SK-N-MC (cell line): ENCODE measurements at regions not wholly inside any gene's neighbourhood (a gene's known extent, or its start where the extent isn't known, plus 50 kb on each side); places are given as distances from the start of the nearest gene placed in this dataset.

Experiments
- DNase-seq: peaks from one replicate; pipeline ENCODE4 v3.0.0-alpha.2; 2011; ENCODE audit warnings: low read depth, low spot score
- H3K27ac ChIP-seq: fragments of 200-600 bp; sonication (generic); 2 replicates; pipeline ENCODE4 v1.5.1; 2016; ENCODE audit warnings: mixed run types
- H3K36me3 ChIP-seq: fragments of 200-600 bp; sonication (generic); 2 replicates; pipeline ENCODE4 v1.6.1; 2017; ENCODE audit warnings: antibody characterized with exemption, low read length, mixed read lengths; ENCODE audit not compliant: insufficient read depth
- H3K4me3 ChIP-seq: fragments of 200-600 bp; sonication (generic); 2 replicates; pipeline ENCODE4 v1.5.1; 2016
- H3K9ac ChIP-seq: fragments of 200-600 bp; sonication (generic); 2 replicates; pipeline ENCODE4 v1.8.0; 2017; ENCODE audit warnings: mixed run types, mixed read lengths; ENCODE audit not compliant: insufficient read length
- H3K9me3 ChIP-seq: fragments of 200-600 bp; sonication (generic); 2 replicates; pipeline ENCODE4 v1.6.1; 2017; ENCODE audit warnings: low read depth, mild to moderate bottlenecking, antibody characterized with exemption, low read length, moderate library complexity, mixed read lengths
- EZH2 ChIP-seq: fragments of 200-600 bp; sonication (generic); IDR thresholded peaks from one replicate; pipeline ENCODE4 v1.6.1; 2017; ENCODE audit warnings: antibody characterized with exemption
- FOXP2 ChIP-seq: optimal IDR thresholded peaks from 2 replicates; pipeline ENCODE3; 2011; ENCODE audit warnings: mild to moderate bottlenecking, moderate library complexity; ENCODE audit not compliant: insufficient read depth; ENCODE audit errors: extremely low read length, control extremely low read depth
- POLR2AphosphoS5 ChIP-seq: IDR thresholded peaks from 2 replicates; pipeline ENCODE4 v1.6.1; 2012; ENCODE audit warnings: mild to moderate bottlenecking, low read depth, low read length, borderline replicate concordance

DNA sequence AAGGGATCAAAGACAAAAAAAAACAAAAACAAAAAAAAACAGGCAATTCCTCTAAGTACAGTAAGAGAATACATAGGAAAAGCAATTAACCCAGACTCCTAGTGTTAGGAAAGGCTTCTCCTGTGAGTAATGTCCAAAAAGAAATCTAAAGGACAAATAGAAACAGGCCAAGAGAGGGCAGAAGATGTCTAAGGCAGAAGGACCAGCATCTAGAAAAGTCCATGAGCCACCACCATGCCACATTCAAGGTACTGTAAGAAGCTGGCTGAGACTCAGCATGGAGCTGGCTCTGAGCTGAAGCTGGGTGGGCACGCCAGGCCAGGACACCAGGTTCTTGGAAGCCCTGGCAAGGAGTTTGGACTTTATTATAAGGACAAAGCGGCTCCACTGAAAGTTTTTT lies 118.1 kb upstream of the FRY start:
- TF ChIP-seq EZH2, result no peak
- TF ChIP-seq FOXP2, result no peak
- TF ChIP-seq POLR2AphosphoS5, result no peak
- Histone ChIP-seq H3K27ac (no peak overlapping the region), H3K9me3 (no peaks in the 10 kb centered on the region), H3K36me3 (no peaks in the 10 kb centered on the region), H3K4me3 (no peak overlapping the region), H3K9ac (no peak overlapping the region)
- no peak for DNase-seq

DNA sequence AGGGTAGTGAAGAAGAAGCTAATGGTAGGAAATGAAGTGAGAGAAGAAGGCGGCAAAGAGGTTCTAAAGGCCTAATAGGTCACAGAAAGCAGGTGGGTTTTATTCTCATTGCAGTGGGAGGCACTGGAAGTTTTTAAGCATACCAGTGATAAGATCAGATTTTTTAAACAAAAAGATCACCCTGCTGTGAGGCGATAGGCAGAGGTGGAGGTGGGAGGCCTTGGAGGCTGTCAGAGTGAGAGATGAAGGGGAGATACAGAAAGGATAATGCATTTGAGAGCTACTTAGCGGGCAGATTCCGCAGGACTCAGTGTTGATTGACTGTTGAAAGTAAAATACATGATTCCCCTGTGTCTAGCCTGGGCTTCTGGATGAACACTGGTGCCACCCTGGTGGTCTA lies 116.7 kb upstream of the FRY start:
- TF ChIP-seq POLR2AphosphoS5 (no peak), FOXP2 (no peak), EZH2 (no peak)
- Histone ChIP-seq H3K36me3 (no peaks in the 10 kb centered on the region), H3K9ac (no peak overlapping the region), H3K27ac (no peak overlapping the region), H3K4me3 (no peak overlapping the region), H3K9me3 (no peaks in the 10 kb centered on the region)
- no peak for DNase-seq

DNA sequence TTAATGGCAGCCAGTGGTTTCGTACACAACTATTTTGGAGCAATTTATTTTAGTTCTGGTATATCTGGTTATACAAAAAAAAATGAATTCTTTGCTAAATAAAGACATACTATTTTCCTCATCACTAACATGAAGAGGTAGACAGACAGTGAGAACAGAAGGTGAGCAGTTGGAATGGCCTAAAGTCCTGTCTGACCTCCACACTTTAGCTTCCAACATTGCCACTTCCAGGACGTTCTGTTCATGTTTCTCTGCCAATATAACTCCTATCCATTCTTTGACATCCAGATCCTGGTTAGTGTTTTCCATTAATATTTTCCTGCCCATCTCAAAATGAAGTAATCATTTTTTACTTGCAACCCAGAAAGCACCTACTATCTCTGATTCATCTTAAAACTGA lies 112.9 kb upstream of the FRY start:
- Histone ChIP-seq H3K36me3 (no peaks in the 10 kb centered on the region), H3K9ac (no peak overlapping the region), H3K4me3 (no peak overlapping the region), H3K9me3 (no peaks in the 10 kb centered on the region), H3K27ac (no peak overlapping the region)
- TF ChIP-seq EZH2, result no peak
- no peak for DNase-seq

DNA sequence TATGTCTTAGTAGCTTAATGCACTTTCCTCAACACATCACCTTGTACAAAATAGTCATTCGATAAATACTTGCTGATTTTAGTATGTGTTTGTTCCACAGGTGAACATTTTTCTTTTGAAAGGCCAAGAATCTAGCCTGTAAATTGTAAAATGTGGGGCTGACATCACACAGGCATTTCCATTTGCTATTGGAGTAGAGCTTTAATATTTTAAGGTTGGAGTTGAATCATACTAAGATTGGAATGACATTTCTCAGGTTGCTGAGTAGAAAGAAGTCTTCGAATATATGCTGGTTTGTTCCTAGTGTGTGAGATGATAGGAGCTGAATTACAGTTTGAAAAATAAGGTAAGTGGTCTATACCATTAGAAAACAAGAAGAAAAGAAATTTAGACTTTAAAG lies 112.3 kb upstream of the FRY start:
- Histone ChIP-seq H3K27ac (no peak overlapping the region), H3K9me3 (no peaks in the 10 kb centered on the region), H3K36me3 (no peaks in the 10 kb centered on the region), H3K4me3 (no peak overlapping the region), H3K9ac (no peak overlapping the region)
- no peak for DNase-seq
- TF ChIP-seq POLR2AphosphoS5, result no peak
- no peak for TF ChIP-seq FOXP2
- no peak for TF ChIP-seq EZH2

DNA sequence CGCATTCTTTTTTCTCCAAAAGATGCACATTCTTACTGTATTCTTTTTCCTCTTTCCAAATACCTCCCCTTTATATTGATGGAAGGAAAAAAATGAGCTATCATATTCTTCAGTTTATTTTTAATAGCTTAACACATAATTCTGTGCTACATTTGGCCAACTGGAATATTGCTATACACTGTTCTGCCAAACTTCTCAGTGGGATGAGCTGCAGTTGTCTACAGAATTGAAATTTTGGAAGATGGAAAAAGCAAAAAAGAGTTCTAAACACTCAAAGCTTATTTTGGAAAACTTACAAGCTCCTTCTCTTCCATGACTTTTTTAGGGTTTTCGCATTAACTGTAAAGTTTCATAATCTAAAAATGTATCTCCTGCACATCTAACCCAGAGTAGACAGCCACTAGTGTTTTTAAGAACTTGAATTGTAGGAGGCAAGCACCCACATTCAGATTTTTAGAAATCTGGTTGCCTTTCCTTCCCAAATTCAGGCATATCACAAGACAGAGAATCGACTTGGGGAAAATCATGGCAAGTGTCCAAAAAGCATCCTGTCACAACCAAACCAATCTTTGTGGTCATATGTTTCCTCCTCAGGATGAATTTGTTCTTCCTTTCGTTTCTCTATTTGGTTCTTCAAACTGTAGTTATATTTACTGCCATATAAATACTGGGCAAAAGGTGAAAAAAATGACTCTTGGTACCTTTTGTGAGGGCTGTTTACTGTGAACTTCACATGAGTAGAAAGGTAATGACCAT lies 111.4 kb upstream of the FRY start:
- Histone ChIP-seq H3K9ac (no peak overlapping the region), H3K9me3 (no peaks in the 10 kb centered on the region), H3K27ac (no peak overlapping the region), H3K36me3 (no peaks in the 10 kb centered on the region), H3K4me3 (no peak overlapping the region)
- TF ChIP-seq FOXP2, result no peak
- TF ChIP-seq EZH2, result no peak
- no peak for TF ChIP-seq POLR2AphosphoS5
- no peak for DNase-seq

DNA sequence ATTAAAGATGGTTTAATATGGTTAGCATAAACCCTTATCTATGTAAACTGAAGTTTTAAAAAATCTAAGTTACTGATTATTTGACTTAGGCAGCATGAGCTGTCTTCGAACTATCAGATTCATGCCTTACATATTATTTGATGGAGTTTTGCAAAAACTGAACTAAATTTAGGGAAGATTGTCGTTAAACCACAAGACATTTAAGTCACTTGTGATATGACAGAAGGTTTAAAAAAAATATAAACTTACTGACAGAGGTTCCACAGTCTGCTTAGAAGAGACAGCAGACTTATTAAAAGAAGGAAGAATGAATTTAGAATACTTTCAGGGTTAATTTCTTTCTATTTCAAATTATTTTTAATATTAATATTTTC lies 110.9 kb upstream of the FRY start:
- Histone ChIP-seq H3K9me3 (no peaks in the 10 kb centered on the region), H3K9ac (no peak overlapping the region), H3K36me3 (no peaks in the 10 kb centered on the region), H3K27ac (no peak overlapping the region), H3K4me3 (no peak overlapping the region)
- TF ChIP-seq FOXP2 (no peak), POLR2AphosphoS5 (no peak), EZH2 (no peak)
- no peak for DNase-seq

DNA sequence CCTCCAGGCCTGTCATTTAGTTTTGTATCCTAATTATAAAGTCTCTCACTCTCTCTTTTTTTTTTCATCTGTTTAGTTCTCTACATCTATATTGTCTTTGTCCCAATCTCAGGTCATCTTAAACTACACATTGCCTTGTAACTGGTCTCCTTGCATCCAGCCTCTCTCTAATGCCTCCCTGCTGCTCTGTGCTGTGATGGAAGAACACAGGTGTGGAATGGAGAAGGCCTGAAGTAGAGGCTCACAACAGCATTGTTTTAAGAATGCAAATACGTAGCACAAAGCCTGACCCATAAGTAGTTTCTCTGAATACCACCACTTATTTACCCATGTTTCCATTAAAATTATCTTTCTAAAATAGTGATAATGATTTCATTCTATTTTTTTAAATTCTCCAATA lies 108.8 kb upstream of the FRY start:
- Histone ChIP-seq H3K36me3 (no peaks in the 10 kb centered on the region), H3K9me3 (no peaks in the 10 kb centered on the region), H3K4me3 (no peak overlapping the region), H3K9ac (no peak overlapping the region), H3K27ac (no peak overlapping the region)
- no peak for TF ChIP-seq POLR2AphosphoS5
- TF ChIP-seq FOXP2, result no peak
- TF ChIP-seq EZH2, result no peak
- no peak for DNase-seq

DNA sequence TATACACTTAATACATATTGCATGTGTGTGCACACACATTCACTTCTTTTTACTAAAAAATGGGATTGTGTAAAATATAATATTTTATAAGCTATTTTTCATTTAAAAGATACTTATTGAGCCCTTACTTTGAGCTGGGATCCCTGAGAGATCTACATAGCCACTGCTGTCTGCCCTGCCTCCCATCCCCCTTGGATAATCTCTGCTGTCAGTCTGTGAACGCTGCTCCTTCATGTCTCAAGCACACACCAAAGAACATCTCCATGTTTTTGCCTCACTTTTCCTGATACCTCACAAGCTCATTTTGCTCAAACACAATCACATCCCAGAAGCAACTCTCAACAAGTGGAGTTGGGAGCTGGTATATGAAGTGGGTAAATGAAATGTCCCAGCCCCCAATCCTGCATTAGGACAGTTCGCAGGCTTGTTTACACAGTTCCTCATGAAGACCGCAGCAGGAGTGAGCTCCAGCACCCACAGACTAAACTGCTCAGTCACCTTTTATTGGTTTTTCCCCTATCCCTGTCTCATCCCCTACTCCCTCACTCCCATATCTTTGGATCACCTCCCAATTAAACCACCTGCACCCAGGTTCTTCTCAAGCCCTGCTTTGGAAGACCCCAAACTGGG lies 108.3 kb upstream of the FRY start:
- TF ChIP-seq POLR2AphosphoS5, result no peak
- no peak for TF ChIP-seq EZH2
- no peak for TF ChIP-seq FOXP2
- H3K27ac ChIP-seq, result no peak overlapping the region
- no peak overlapping the region for H3K9ac ChIP-seq
- H3K36me3 ChIP-seq, result no peaks in the 10 kb centered on the region
- no peaks in the 10 kb centered on the region for H3K9me3 ChIP-seq
- no peak overlapping the region for H3K4me3 ChIP-seq
- no peak for DNase-seq

DNA sequence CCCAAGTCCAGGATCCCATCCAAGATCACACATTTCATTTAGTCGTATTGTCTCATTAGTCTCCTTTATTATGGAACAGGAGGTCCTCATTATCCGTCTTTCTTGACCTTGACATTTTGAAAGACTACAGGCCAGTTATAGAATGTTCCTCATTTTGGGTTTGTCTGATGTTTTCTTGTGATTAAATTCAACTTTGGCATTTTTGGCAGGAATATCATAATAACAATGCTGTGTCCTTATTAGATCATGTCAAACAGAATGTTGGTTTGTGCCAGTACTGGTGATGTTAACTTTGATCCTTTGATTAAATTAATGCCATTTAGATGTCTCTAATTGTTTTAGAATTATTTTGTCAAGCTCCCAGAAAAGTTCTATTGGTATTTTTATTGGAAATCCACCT lies 106.5 kb upstream of the FRY start:
- H3K27ac ChIP-seq, result no peak overlapping the region
- no peaks in the 10 kb centered on the region for H3K9me3 ChIP-seq
- no peak for DNase-seq
- TF ChIP-seq EZH2 (no peak), FOXP2 (no peak)
- H3K36me3 ChIP-seq, result no peaks in the 10 kb centered on the region
- no peak overlapping the region for H3K9ac ChIP-seq
- H3K4me3 ChIP-seq, result no peak overlapping the region
